Body of pancreas (tissue), 4 donors: ENCODE measurements at regions not wholly inside any gene's neighbourhood (a gene's known extent, or its start where the extent isn't known, plus 50 kb on each side); places are given as distances from the start of the nearest gene placed in this dataset.

ENCODE experiments used
- POLR2A ChIP-seq, 3 donors: fragments of 450-650 bp; IDR thresholded peaks; one replicate each; pipeline ENCODE4 v1.6.1; 2016; ENCODE audit warnings: antibody characterized with exemption in 3 of 3, mild to moderate bottlenecking in 2 of 3
- TF ChIP-seq, protein P1 (sequence below), 7 experiments: fragments of 450-650 bp in 4 of 7; fragments of 200-600 bp in 3 of 7; sonication (generic) in 3 of 7; IDR thresholded peaks; one replicate each; pipeline ENCODE4 v1.5.1; 2016 to 2019; ENCODE audit warnings: antibody characterized with exemption in 7 of 7

DNA sequence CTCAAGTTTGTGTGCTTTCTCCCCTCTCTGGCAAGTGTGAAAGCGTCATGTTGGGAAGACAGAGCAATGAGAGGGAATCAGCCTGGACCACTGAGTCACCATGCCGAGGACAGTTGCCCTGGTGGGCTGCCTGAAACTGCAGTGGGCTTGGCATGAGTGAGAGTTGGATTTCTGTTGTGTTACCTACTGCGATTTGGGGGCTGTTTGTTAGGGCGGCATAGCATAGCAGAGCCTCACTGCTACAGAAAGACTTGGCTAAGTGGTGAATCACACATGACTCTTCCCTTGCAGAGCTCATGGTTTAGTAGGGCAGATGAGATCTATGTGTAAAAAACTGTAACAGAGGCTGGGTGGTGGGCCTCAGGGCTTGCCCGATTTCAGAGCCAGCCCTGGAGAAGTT lies 324.6 kb downstream of the C16orf95 start:
- TF ChIP-seq, protein P1, sequence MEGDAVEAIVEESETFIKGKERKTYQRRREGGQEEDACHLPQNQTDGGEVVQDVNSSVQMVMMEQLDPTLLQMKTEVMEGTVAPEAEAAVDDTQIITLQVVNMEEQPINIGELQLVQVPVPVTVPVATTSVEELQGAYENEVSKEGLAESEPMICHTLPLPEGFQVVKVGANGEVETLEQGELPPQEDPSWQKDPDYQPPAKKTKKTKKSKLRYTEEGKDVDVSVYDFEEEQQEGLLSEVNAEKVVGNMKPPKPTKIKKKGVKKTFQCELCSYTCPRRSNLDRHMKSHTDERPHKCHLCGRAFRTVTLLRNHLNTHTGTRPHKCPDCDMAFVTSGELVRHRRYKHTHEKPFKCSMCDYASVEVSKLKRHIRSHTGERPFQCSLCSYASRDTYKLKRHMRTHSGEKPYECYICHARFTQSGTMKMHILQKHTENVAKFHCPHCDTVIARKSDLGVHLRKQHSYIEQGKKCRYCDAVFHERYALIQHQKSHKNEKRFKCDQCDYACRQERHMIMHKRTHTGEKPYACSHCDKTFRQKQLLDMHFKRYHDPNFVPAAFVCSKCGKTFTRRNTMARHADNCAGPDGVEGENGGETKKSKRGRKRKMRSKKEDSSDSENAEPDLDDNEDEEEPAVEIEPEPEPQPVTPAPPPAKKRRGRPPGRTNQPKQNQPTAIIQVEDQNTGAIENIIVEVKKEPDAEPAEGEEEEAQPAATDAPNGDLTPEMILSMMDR (IDR thresholded peaks at IDR 0.05), result no peak
- TF ChIP-seq POLR2A (IDR thresholded peaks at IDR 0.05), result no peak
